D721Med (cell line): ENCODE measurements at regions not wholly inside any gene's neighbourhood (a gene's known extent, or its start where the extent isn't known, plus 50 kb on each side); places are given as distances from the start of the nearest gene placed in this dataset.

Source experiments
- DNase-seq: peaks from one replicate; pipeline ENCODE4 v3.0.0; 2011; ENCODE audit warnings: low spot score; ENCODE audit not compliant: insufficient read length
- FAIRE-seq: peaks from 2 replicates; lab custom pipeline; 2011; peaks lifted over from hg19 to GRCh38; lab: Jason Lieb, UNC
- CTCF ChIP-seq: IDR thresholded peaks from 2 replicates; pipeline ENCODE4 v1.5.1; 2012; ENCODE audit warnings: mild to moderate bottlenecking, control low read depth; ENCODE audit not compliant: insufficient read depth; ENCODE audit errors: missing control alignments

DNA sequence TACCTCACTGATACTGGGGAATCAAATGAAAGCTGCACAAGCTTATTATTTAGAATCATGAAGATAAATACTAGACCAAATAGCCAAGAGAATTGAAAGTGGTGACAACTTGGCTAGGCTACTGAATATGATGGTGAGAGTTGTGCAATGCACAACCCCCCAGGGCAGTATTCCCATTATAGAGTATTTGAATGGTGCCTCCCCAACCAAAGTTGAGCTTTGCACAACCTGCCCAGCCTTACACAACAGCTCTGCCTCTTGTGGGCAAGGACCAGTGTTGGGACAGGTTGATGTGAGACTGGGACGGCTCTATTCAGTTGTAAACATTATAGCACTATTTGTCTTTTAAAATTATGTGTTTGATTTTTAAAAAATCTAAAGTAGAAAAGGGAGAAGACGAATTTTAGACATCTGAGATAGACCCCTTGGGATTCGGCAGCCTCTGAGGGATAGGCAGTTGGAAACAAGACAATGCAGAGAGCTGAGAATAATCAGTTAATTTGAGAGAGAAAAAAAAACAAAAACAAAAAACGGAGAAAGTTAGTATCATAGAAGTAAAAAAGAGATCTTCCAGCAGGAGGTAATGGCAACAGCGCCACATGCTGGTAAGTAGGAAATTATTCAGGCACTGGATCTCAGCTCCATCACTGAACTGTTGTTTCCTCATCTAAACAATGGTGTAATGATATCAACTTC is 91.0 kb upstream of the KCNA3 start:
- DNase-seq (peak; percentile 24), FAIRE-seq (peak; percentile 41)
- peak; percentile 82 for TF ChIP-seq CTCF

GRCh38 chr1:110763149-110763548 is 88.4 kb upstream of the KCNA3 start:
- TF ChIP-seq CTCF = no peak
- FAIRE-seq (no peak), DNase-seq (no peak)

- DNase-seq = no peak
- FAIRE-seq = no peak
- no peak for TF ChIP-seq CTCF
These were observed 85.6 kb upstream of the KCNA3 start for GRCh38 chr1:110760321-110760720.

GRCh38 chr1:110756506-110756905 is 81.8 kb upstream of the KCNA3 start:
- TF ChIP-seq CTCF = no peak
- no peak for FAIRE-seq
- no peak for DNase-seq

GRCh38 chr1:110752941-110753725 is 78.4 kb upstream of the KCNA3 start:
- DNase-seq (no peak), FAIRE-seq (no peak)
- TF ChIP-seq CTCF = no peak

DNA sequence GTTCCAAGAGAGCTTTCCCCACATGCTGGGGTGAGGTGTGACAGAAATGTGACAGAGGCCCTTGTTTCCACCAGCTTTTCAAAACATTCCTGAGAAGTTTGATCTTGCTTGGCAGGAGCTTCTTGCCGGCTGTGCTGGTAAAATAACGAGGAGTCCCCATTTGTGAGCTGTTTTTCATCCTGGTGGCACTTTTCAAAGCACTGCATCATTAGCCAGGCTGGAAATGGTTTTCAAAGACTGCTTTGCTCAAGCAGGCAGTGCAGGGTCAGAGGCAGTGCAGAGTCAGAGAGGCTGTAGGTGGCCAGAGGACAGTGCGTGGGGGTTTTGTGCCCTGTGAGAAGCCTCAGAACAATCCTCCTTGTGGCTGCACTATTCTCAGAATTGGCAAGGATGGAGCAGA is 75.8 kb upstream of the KCNA3 start:
- DNase-seq (no peak), FAIRE-seq (no peak)
- TF ChIP-seq CTCF = no peak

DNA sequence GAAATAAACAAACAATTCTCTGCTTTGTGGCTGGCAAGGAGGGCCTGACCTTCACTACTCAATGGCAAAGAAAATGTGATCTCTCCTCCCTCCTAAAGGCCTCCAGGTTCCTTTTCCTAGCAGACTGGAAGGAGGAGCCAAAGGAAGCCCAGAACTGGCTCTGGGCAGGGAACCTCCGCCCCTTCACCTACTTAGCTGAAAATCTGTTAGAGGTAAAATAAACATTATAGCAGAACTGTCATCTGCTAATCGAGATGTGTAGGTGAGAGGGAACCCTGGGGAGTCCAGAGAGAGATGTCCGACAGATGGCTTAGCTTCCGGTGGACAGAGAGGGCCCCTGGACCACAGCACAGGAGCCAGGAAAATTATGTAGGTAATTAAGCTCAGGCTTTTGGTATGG is 75.2 kb upstream of the KCNA3 start:
- DNase-seq (no peak), FAIRE-seq (no peak)
- TF ChIP-seq CTCF = no peak
